NCI-H2081 (cell line): ENCODE measurements at regions not wholly inside any gene's neighbourhood (a gene's known extent, or its start where the extent isn't known, plus 50 kb on each side); places are given as distances from the start of the nearest gene placed in this dataset.
"Not testable (repeated sequence)": the region's sequence is repeated elsewhere in the genome, so short reads cannot be mapped to it uniquely, and the experiment has no call there.

ENCODE experiments used
- DNase-seq, 2 experiments: peaks; one replicate each; lab custom pipeline; 2025; lab: John Stamatoyannopoulos, UW

DNA sequence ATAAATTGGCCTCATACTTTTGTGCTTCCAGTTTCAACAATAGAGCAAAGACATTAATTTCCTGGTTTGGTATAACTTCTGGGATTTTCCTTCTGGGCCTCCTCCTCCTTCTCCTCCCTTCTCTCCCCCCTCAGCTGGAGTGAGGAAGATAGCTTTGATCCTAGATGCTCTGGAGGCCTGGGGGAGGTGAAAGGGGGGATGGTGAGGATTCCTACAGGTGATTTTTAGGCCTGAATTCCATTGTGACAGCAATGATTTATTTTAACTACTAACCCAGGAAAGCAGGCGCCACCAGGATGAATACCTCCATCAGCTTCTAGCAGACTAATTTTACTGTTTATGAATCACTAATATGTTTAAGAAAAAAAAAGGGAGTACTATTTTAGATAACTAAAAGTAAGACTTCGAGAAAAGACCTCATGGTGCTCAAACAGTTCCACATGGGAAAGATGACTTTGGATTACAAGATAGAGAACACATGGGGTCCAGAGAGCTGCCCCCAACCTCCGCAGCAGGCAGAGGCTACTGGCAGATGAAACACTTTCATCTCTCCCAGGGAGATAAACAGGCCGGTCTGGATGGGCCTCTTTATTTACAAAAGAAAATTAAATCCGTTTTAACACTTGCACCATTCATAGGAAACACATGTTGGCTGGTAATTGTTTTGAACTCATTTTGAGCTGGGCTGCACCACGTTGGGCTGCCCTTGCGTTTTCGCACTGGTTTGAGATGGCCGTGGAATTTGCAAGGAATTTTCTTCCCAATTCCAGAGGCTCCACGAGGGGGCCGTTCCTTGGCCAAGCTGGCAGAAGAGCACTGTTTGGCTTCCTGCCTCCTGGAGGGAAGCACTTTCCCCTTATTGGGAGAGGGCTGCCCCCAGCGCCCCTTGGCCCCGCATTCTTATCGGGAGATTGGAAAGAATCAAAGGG, 125.1 kb upstream of the STX18 start:
- no peak for DNase-seq

DNA sequence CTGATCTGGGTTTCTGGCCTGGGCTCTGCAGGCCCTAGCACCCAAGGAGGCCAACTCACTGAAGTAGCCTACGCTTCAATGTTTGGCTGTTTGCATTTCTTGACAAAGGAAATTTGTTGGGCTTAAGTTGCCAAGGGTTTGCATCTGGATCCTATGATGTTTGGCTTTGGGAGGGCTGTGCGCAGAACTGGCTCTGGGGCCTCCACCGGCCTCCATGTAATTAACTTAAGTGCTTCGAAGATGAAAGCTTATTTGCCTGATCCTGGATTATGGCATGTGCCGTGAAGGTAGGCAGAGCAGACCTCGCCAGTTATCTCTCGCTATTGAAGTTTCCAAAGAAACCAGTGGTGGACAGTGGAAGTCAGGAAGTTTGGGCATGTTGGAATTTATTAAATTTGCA, 124.3 kb upstream of the STX18 start:
- DNase-seq: no peak

DNA sequence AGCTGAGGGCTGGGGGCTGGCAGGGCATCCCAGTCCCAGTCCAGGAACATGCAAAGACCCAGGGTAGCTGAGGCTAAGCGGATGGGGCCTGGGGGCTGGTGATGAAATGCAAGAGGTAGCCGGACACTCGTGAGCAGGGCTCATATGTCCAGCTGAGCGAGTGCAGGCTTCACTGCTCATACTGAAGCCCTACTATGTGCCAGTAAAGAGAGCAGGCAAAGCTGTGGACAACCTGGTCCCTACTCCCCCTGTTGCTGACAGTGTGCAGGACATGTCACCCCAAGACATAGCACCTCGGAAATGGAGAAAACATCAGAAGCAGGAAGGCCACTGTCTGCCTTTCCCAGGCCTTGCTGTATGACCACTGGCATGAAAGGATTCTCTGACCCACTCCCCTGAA, 122.4 kb upstream of the STX18 start:
- no peak for DNase-seq

DNA sequence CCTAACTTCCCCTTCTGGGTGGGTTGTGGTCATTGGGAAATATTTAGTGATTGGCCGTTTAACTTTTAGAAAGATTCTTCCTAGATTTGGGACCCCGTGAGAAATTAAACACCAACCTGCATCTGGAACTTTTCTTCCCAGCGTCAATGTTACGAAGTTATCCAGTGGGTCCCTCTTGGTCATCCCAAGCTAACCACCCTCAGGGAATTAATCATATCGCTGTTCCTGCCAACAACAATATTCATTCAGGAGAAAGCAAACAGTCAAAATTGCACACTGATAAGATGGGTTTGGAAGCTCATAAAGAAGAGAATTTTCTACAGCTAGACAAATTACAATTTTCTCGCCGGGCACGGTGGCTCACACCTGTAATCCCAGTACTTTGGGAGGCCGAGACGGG, 121.2 kb upstream of the STX18 start:
- no peak for DNase-seq

- DNase-seq: no peak
Observed at GRCh38 chr4:4662230-4662629, 120.4 kb upstream of the STX18 start.

DNA sequence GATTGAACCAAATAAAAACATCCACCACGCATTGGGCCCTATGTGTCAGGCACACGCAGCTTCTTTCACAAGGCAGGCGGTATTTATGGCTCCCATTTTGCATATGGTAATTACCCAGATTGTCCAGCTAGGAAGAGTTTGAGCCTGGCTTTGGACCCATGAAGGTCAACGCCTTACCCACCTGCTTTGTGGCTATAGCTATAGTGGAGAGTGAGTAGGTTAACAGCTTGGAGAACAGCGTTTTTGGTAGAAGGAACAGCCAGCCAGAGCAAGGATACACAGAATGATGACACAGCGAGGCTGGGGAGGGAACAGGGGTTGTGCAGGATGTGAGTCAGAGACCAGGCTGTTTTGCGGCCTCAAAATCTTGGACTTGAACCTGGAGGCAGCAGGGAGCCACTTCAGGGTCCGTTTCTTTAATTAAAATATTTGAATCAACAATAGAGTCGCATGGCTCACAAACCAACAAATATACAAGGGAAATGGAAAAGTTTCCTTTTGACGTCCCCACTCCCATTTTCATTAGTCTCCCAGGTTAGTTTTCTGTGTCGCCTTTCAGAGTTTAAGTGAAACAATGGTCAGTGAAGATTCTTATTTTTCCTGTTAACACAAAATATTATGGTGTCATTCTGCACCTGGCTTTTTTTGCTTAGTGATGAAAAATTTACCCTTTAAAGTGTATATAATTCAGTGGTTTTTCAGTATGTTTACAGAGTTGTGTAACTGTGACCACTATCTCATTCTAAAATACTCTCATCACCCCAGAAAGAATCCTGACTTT, 118.2 kb upstream of the STX18 start:
- no peak for DNase-seq

DNA sequence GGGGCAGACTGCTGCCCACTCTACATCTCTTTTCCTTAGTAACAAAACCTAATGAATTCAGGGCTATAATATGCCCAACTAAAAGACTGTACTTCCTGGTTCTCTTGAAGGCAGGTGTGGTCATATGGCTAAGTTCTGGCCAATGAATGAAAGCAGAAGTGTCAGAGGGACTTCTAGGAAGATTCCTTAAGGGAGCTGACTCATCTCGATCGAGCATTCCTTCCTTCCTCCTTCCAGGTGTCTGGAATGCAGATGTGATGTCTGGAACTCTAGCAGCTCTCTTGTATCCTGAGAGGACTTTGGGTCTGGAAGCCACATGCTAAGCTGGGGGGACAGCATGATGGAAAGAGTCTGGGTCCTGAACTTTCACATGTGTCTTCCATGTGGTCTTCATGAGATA, 116.2 kb upstream of the STX18 start:
- DNase-seq: no peak

- DNase-seq: no peak
Observed at GRCh38 chr4:4656977-4657376, 115.1 kb upstream of the STX18 start.

GRCh38 chr4:4655901-4656300, 114.1 kb upstream of the STX18 start:
- no peak for DNase-seq

DNA sequence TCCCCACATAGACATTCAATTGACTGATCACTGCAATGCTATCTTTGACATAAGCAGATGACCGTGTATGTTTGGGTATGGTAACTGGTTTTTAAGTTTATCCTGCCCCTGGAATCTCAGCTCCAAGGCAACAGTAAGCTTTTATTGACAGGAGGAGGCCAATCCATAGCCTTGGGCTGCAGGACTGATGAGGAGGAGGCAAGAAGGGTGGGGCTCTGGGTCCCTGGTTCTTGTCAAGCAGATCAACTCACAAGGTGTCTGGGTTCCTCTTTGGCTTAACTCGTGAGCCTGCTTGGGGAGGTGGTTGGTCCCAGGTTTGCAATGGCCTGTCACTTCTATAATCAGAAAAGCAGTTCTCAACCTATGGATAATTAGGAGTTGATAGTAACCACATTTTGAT, 113.2 kb upstream of the STX18 start:
- DNase-seq: no peak

GRCh38 chr4:4651811-4652755, 110.2 kb upstream of the STX18 start:
- no peak for DNase-seq

DNA sequence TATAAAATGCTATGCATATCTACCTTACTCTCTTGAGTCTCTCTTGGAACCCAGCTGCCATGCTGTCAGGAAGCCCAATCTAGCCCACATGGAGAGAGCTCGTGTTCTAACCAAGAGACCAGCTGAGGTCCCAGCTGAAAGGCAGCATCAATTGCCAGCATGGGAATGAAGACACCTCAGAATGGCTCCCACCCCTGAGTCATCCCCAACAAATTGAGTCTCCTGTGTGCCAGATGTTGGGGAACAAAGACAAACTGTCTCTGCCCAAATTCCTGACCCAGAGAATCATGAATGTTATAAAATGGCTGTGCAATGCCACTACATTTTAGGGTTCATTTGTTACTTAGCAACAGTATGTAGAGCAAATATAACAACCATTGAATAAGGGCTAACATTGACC, 105.2 kb upstream of the STX18 start:
- no peak for DNase-seq

DNA sequence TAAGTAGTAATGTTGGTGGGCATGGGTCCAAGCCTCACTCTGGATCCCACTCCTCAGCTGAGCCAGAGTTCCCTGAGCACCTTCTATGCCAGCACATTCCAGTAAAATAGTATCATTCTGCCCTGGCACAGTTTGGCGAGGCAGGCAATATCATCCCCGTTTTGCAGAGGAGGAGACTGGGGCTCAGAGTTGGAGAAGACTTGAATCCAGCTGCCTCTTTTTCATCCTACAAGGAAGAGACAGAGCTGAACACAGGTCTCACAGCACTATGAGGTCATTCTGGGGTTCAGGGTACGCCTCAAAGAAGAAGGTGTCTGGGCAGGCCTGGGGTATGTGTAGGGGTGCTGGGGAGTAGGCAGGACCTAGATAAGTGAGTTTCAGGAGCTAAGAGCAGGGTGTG, 103.9 kb upstream of the STX18 start:
- no peak for DNase-seq

DNA sequence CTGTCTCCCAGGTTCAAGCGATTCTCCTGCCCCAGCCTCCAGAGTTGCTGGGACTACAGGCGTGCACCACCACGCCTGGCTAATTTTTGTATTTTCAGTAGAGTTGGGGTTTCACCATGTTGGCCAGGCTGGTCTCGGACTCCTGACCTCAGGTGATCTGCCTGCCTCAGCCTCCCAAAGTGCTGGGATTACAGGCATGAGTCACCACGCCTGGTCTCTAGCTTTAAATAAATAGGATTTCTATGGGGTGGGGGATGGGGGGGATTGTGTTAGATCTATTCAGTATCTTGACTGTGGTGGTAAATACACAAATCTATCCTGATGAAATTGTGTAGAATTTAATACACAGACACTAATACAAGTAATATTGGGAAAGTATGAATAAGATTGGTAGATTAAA, 102.4 kb upstream of the STX18 start:
- DNase-seq: not testable (repeated sequence)

DNA sequence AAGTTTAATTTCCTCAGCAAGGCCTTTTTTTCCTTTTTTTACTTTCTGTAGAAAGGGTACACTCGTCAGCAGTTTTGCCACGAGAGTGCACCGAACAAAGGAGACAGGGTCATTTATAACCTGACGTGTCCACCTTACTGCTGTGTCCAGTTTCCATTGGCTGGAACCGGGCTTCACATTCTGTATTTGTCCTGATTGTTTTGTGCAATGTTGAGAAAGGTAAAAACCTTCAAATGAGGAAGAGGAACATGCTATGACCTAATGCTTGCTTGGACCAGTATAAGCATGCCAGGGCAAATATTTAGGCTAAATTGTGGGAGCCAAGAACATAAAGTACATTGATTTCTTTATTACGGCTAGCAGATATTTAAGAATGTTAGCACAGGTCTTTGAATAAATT, 101.9 kb upstream of the STX18 start:
- DNase-seq: not testable (repeated sequence)

DNA sequence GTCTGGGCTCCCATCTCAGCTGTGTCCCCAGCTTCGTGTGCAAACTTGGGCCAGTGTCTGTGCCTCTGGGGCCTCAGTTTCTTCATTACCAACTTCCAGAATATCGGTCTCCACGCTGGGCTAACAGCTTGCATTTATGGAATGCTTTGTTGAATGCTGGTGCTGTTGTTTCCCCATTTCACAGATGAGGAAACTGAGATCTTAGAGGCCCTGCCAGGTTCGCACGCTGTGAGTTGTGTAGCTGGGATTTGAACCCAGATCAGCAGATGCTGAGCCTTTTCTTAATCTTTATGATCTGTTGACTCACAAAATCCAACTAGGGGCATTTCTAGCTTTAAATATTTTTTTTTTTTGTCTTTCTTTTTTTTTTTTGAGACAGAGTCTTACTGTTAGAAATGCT, 101.5 kb upstream of the STX18 start:
- DNase-seq: no peak

- DNase-seq: no peak
Observed at GRCh38 chr4:4642496-4643000, 100.7 kb upstream of the STX18 start.

DNA sequence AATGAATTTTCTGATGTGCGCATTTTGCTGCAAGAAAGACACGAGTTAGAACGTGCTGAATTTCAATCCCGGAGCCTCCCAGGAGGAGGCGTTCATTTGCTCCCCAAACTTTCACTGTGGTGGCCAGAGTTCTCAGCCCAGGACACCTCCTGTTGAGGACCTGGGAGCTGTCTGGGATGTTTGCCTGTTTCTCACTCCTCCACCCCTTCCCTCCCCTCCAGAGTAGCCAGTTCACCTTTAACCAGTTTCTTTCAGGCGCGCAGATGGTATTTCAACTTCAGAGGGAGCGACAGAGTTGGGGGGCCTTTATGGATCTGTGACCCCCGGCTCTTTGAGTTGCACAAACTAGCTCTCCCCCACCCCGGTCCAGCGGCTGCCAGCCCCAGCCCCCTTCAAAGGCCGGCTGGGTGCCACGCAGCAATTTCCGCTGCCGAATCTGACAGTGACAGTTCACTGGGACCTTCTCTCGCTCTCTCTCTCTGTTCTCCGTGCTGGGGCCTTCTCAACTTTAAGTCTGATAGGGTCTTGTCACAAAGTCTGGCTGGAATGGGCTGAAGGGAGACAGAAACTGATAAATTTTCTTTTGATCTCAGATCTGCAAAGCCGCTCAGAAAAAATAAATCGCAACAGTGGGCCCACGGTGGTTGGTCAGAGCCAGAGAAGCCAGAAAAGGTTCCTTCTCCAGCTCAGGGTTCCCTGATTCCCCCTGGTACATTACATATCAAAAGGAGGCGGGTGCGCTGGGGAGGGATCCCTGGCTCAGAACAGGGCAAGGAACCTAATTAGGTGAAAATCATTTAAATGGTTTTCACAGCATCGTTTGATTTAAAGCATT, 100.0 kb upstream of the STX18 start:
- DNase-seq: no peak

- no peak for DNase-seq
Observed at GRCh38 chr4:4641254-4641653, 99.4 kb upstream of the STX18 start.

DNA sequence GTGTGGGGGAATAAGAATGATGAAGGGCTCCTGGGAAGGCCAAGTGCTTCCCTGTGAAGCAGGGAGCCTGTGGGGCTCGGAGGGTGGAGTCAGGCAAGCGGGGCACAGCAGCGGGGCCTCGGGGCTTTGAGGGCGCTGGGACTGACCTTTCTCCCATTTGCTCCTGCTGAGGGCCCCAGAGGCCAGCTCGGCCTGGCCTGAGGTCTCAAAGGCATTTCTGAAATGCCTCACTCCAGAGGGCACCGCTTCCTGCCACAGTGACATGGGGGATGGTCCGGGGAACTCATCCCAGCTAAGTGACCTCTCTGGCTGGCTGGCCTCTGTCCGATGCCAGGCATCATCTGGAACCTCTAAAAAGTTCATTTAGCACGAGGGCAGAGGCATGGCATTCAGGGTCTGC, 98.8 kb upstream of the STX18 start:
- DNase-seq: no peak

- no peak for DNase-seq
Observed at GRCh38 chr4:4639370-4639769, 97.5 kb upstream of the STX18 start.
